ENCODE measurements at regions not wholly inside any gene's neighbourhood (a gene's known extent, or its start where the extent isn't known, plus 50 kb on each side); places are given as distances from the start of the nearest gene placed in this dataset.

DNA sequence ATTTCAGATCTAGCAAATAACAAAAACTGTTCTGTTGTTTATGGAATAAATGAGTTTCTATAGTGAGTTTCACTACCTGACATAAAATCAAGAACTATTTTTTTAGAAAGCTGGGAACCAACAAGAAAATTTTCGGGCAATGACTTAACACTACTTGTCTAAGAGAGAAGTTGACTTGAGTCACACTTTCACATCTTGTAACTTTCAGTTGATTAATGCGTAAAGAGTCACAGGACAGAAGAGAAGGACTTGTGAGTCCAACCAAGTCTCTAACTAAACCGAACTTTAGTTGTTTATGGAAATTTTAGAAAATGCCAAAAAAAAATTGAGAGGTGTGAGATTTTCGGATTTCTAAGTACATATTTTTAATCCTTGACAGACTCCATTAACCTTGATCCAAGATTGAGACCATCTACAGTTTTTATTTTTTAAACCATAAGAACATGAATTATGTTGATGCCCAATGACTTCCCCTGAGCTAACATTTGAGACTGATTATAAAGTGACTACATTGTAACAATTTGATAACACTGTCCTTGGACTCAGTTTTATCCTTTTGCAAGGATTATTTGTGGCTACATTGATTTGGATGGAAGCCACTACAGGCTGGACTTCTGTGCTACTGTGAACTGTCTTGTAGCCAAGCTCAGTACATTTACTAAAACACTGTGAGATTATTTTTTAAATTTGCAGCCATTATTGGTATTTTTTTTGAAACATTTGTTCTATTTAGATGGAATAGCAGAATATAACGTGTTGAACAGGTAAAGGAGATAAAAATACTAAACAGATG, 284.0 kb downstream of the PTPRC start:
- Mint-ChIP-seq H3K9me3 (no peaks in the 10 kb centered on the region), H3K27me3 (ENCODE audit: low read depth) (no peaks in the 10 kb centered on the region), H3K27ac (peak overlapping the region; percentile 89), H3K4me3 (peak overlapping the region; percentile 74), H3K4me1 (ENCODE audit: low read depth) (peaks cover 72% of the 10 kb centered on the region), H3K36me3 (ENCODE audit: low read depth) (peaks cover 42% of the 10 kb centered on the region)

DNA sequence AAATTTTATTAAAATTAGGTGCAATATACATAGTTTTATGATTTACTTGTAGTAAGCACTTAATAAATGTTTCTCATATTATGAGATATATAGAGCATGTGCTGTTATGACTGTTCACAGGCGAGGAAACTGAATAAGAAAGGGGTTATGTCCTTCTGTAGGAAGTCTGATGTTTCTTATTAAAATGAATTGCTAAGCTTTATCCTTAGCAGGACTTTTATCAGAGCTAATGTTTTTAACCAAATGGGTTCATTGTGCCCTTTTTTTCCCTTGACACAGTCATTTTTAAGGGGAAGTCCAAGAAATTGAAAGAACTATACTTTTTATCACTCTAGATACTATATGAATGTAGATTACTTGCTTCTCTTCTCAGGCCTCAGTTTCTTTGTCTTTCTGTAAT, 285.2 kb downstream of the PTPRC start:
- no peaks in the 10 kb centered on the region for H3K27me3 Mint-ChIP-seq (ENCODE audit: low read depth)
- peaks cover 33% of the 10 kb centered on the region for H3K36me3 Mint-ChIP-seq (ENCODE audit: low read depth)
- peak overlapping the region; percentile 37 for H3K4me3 Mint-ChIP-seq
- peaks cover 66% of the 10 kb centered on the region for H3K4me1 Mint-ChIP-seq (ENCODE audit: low read depth)
- peak overlapping the region; percentile 52 for H3K27ac Mint-ChIP-seq
- no peaks in the 10 kb centered on the region for H3K9me3 Mint-ChIP-seq

DNA sequence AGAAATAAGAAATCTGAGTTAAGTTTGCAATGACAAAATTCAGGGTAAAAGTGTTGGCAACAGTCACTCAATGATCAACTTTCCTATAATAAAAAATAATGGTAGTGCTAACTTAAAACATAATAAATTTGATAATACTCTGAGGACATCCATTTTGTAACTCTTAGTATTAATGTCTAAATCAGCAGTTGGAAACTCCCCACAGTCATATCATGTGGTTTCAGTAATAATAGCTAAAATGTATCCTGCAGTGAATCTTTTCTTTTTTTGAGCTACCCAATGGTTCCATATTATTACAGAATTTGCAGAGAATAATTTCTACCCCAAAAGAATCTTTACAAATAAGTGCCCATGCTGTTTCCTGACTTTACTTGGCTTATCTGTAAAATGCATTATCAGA, 286.7 kb downstream of the PTPRC start:
- no peak overlapping the region for H3K27ac Mint-ChIP-seq
- H3K36me3 Mint-ChIP-seq (ENCODE audit: low read depth) = peaks cover 21% of the 10 kb centered on the region
- peak overlapping the region; percentile 10 for H3K4me3 Mint-ChIP-seq
- no peaks in the 10 kb centered on the region for H3K27me3 Mint-ChIP-seq (ENCODE audit: low read depth)
- peaks cover 61% of the 10 kb centered on the region for H3K4me1 Mint-ChIP-seq (ENCODE audit: low read depth)
- H3K9me3 Mint-ChIP-seq = no peaks in the 10 kb centered on the region

DNA sequence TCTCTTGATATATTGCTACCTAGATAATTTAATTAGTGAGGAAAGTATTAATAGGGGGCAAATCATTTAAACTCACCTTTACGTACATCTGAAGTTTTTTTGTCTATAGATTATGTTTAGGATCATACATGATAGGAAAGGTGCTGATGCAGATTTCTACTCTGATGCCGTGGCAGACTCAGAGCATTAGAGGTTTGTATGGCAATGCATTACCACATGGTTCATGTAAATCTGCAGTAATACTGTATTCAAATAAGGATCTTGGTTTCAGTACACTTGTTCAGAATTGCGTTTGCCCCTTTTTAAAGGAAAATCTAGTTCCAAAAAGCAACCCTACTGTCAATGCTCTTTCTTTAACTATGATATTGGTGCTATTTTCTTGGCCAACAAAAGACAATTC, 288.3 kb downstream of the PTPRC start:
- H3K27me3 Mint-ChIP-seq (ENCODE audit: low read depth) = no peaks in the 10 kb centered on the region
- no peaks in the 10 kb centered on the region for H3K9me3 Mint-ChIP-seq
- H3K4me1 Mint-ChIP-seq (ENCODE audit: low read depth) = peaks cover 55% of the 10 kb centered on the region
- peak overlapping the region; percentile 34 for H3K4me3 Mint-ChIP-seq
- peak overlapping the region; percentile 39 for H3K27ac Mint-ChIP-seq
- peaks cover 19% of the 10 kb centered on the region for H3K36me3 Mint-ChIP-seq (ENCODE audit: low read depth)

DNA sequence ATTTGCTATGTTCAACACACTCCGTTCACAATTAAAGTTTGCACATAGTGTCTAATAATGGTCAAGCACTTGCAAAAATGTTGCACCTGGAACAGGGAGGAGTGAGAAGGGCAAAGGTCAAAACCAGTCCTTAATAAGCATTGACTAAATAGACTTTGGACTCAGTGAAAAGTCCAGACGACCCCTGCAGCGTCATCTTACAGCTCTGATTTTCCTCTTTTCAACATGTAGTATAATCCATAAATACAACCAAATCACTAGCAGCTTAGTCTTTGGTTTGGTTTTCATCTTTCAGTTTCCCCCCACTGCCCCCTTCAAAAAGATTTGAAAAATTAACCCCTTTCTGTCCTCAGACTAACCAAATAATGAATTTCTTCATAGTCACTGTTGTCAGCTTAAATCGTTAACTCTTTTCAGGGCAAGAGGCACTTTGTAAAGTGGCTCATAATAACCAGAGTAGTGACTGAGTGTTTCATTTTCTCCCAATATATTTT, 290.3 kb downstream of the PTPRC start:
- Mint-ChIP-seq H3K4me3 (peak overlapping the region; percentile 67), H3K27ac (peak overlapping the region; percentile 21), H3K27me3 (ENCODE audit: low read depth) (no peaks in the 10 kb centered on the region), H3K36me3 (ENCODE audit: low read depth) (peaks cover 21% of the 10 kb centered on the region), H3K4me1 (ENCODE audit: low read depth) (peaks cover 49% of the 10 kb centered on the region), H3K9me3 (no peaks in the 10 kb centered on the region)

DNA sequence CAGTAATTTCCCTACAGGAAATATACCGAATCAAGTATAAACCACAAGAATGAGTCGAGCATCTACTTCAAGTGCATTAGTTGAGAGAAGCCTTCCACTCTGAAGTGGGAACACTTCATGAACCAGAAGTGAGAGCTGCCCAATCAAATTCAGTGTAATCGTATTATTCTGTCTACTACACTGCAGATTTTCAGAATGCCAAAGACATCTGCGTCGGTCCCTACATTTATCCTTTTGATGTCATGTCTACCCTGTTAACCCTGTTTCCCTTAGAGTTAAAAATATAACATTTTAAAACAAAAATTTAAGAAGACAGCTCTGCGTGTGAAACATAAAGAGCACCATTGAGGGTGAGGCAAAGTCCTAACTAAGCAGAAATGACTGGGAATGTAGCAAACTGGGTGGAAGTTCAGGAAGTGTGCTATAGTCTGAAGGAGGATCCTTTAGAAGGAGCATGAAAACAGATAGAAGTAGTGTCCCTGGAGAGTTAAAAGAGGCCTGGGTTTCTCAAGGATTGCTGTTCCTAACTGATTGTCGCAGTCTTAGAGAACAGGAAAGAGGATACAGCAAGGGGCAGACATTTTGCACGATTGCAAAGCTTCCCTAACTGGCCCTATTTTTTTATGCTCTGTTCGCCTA, 291.2 kb downstream of the PTPRC start:
- Mint-ChIP-seq H3K27me3 (ENCODE audit: low read depth) (no peaks in the 10 kb centered on the region), H3K36me3 (ENCODE audit: low read depth) (peaks cover 19% of the 10 kb centered on the region), H3K9me3 (no peaks in the 10 kb centered on the region), H3K27ac (peak overlapping the region; percentile 85), H3K4me3 (peak overlapping the region; percentile 80), H3K4me1 (ENCODE audit: low read depth) (peaks cover 44% of the 10 kb centered on the region)

DNA sequence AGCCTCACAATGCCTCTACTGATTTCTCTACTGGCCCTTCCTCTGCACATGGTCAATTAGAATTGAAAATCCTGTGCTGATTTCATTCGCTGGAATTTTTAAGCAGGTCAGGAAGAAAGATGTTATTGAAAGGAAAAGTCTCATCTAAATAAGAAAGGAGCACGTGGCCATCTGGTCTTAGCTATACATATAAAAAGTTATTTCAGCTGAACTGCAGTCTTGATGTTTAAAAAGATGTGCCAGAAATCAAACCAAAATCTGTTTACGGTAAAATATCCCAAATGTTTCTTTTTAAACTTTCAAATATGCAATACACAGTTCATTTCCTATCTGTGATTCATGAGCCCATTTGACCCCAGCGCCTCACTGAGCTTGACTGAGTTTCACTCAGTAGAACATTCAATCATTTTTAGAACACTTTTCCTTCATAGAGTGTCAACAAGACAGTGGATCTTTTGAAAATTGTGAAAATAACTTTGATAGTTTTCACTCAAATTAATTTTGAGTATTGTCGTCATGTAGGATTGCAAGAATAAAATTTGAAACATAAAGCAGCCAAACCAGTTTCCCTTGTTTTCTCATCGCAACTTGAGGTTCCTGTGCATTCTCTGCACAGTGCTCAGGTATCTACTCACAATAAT, 293.6 kb downstream of the PTPRC start:
- peaks cover 32% of the 10 kb centered on the region for H3K4me1 Mint-ChIP-seq (ENCODE audit: low read depth)
- H3K9me3 Mint-ChIP-seq = no peaks in the 10 kb centered on the region
- peak overlapping the region; percentile 85 for H3K27ac Mint-ChIP-seq
- peak overlapping the region; percentile 86 for H3K4me3 Mint-ChIP-seq
- H3K27me3 Mint-ChIP-seq (ENCODE audit: low read depth) = no peaks in the 10 kb centered on the region
- peaks cover 17% of the 10 kb centered on the region for H3K36me3 Mint-ChIP-seq (ENCODE audit: low read depth)

DNA sequence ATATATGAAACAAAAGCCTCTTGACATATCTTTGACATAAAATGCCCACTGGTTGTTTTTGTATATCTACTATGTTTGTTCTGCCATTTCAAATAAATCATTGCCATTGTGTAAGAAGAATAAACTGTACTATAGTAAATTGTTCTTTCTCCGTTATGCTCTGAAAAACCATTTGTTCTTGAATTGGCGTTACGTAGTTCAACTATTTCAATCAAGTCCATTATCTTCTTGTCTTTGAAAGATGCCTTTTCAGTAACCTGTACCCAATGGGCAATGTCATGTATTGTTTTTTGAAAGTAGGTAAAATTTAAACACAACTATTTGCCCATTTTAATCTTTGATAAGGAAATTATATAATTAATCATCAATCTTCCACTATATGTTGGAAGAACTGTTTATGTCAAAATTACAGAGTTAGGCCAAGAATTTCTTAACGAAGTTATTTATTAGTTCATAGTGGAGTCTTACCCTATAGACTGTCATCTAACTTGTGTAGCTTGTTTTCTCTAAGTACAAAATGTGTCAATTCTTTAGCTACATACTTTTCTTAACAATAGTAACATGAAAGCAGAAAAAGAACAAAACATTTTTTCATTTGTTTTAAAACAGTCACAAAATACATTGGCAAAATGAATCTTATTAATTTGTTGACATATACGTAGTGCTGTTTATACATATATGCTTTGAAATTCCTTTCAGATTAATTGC, 294.8 kb downstream of the PTPRC start:
- Mint-ChIP-seq H3K4me3 (no peak overlapping the region), H3K27ac (no peak overlapping the region), H3K36me3 (ENCODE audit: low read depth) (peaks cover 17% of the 10 kb centered on the region), H3K9me3 (no peaks in the 10 kb centered on the region), H3K27me3 (ENCODE audit: low read depth) (no peaks in the 10 kb centered on the region), H3K4me1 (ENCODE audit: low read depth) (peaks cover 37% of the 10 kb centered on the region)

DNA sequence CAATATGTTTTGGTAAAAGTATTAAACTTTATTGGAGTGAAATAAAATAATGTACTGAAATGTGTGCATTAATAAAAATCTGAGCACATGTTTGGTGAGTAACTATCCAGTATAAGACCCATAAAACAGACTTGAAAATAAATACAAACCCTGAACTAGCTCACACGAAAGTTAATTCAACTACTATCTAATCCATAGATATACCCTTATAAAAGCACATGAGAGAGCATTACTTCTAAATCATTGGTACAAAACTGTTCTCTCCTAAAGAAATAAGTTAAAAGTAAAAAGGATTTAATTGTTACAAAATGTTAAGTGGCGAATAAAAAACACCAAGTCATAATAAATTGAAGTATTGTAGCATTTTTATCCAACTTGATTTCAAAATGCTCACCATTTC, 295.6 kb downstream of the PTPRC start:
- peaks cover 17% of the 10 kb centered on the region for H3K36me3 Mint-ChIP-seq (ENCODE audit: low read depth)
- H3K4me1 Mint-ChIP-seq (ENCODE audit: low read depth) = peaks cover 32% of the 10 kb centered on the region
- H3K4me3 Mint-ChIP-seq = no peak overlapping the region
- no peaks in the 10 kb centered on the region for H3K27me3 Mint-ChIP-seq (ENCODE audit: low read depth)
- no peak overlapping the region for H3K27ac Mint-ChIP-seq
- no peaks in the 10 kb centered on the region for H3K9me3 Mint-ChIP-seq

DNA sequence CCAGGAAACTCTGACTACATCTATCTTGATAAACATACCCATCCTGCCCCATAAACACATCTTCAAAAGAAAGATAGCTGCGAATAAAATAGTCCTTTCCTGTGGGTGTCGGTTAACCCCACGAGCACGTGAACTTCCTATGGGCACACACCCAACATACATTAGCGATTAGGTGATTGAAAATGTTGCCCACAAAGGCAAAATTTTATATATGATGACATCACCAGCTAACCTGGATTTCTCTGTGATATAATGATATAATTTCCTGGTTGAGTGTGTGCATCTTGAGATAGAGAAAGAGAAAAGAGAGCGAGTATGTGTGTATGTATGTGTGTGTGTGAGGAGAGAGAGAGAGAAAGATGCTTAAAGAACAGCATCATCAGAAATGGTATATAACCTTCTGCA, 296.1 kb downstream of the PTPRC start:
- H3K27me3 Mint-ChIP-seq (ENCODE audit: low read depth) = no peaks in the 10 kb centered on the region
- no peak overlapping the region for H3K27ac Mint-ChIP-seq
- peaks cover 28% of the 10 kb centered on the region for H3K4me1 Mint-ChIP-seq (ENCODE audit: low read depth)
- H3K4me3 Mint-ChIP-seq = no peak overlapping the region
- peaks cover 17% of the 10 kb centered on the region for H3K36me3 Mint-ChIP-seq (ENCODE audit: low read depth)
- no peaks in the 10 kb centered on the region for H3K9me3 Mint-ChIP-seq

DNA sequence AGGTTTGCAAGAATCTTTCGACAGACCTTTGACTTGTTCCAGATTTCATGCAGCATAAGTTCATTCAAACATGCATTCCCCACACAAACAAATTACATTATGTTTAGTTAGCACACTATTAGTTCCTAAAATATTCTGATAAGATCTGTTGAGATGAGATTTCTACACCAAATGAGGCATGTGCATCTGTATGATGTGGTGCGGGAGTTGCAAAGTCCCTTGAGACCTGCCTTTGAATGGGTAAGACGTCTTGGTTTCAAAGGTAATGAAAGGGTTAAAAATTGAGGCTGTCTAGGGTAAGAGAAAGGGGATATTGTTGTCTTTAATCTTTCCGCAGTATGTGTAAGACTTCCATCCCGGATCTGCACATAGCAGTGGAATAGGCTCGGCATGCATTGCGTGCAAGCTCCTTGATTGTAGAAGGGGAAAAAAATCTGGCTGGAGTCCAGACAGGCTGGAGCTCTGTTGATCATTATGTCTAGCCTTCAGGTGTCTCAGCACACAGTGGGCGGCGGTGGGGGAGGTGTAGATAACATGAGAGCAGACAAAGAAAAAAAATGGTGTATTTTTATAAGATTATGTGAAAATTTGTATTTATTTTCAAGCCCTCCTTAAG, 296.6 kb downstream of the PTPRC start:
- Mint-ChIP-seq H3K9me3 (peaks cover under 1% of the 10 kb centered on the region), H3K27ac (no peak overlapping the region), H3K4me3 (no peak overlapping the region), H3K27me3 (ENCODE audit: low read depth) (no peaks in the 10 kb centered on the region), H3K36me3 (ENCODE audit: low read depth) (peaks cover 17% of the 10 kb centered on the region), H3K4me1 (ENCODE audit: low read depth) (peaks cover 25% of the 10 kb centered on the region)

DNA sequence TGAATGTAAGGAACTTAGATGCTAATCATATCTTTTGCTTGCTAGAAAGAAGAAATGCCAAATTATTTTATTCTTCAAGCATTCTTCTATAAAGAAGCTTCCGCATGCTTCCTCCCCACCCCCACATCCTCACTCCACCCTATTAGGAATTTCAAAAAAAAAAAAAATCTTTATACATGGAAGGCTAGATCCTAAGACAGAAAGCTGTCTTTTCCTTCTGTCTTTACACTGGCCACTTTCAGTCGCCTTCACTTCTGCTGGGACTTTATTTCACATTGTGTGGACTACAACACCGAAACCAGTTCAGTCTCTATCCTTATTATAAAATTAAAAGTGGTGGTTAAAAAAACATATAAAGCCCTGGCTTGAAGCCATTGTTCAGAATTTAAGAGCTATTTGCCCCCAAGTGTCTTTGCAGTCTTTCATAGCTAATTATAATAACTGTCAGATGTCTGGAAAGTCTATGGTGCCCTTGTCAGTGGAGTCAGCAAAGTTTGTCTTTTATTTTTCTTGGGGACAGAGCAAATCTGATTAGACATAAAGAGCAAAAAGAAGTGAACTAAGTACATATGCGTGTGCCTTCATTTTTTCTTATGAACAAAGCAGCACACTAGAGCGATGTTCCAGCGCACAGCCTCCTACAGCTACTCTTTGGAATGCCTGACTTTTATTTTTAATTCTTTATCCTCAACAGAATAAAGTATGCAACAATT, 297.7 kb downstream of the PTPRC start:
- Mint-ChIP-seq H3K9me3 (peaks cover 9% of the 10 kb centered on the region), H3K4me3 (no peak overlapping the region), H3K27ac (no peak overlapping the region), H3K4me1 (ENCODE audit: low read depth) (peaks cover 22% of the 10 kb centered on the region), H3K27me3 (ENCODE audit: low read depth) (no peaks in the 10 kb centered on the region), H3K36me3 (ENCODE audit: low read depth) (peaks cover 22% of the 10 kb centered on the region)

DNA sequence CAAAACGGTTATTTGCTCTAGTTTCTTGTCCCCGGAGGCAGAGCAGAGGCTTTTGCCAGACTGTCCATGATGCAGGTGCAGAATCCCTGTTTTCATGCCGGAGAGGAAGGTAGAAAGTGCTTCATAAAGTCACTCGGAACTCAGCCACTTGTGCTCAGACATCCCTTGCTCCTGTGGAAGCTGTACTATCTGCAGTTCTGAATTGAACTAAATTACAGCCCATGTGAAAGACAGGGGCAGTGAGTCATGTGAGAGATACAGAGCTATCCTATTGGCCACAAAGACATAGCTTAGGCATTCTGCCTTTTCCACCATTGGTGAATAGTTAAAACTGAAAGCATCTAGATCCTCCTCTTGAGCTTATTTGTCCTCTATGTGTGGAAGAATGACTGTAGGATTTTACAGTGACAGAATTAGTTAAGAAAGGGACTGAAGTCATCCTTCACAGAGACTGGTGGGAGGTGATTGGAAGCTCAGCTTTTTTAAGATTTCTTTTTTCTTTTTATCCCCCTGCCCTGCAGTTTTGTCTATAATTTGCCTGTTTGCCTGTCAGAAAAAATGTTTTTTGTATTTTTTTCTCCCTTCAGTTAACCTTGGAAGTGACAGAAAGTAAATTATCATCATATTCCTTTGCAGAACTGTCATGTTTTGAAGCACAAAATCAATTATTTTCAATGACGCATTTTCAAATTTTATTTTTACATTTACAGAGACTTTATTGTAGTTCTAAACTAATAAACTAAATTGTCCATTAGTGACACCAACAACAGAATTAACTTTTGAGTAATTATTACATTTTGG, 298.6 kb downstream of the PTPRC start:
- Mint-ChIP-seq H3K4me3 (no peak overlapping the region), H3K4me1 (ENCODE audit: low read depth) (peaks cover 19% of the 10 kb centered on the region), H3K27ac (no peak overlapping the region), H3K9me3 (peaks cover 12% of the 10 kb centered on the region), H3K36me3 (ENCODE audit: low read depth) (peaks cover 21% of the 10 kb centered on the region), H3K27me3 (ENCODE audit: low read depth) (no peaks in the 10 kb centered on the region)
